D341Med (cell line): ENCODE measurements at regions not wholly inside any gene's neighbourhood (a gene's known extent, or its start where the extent isn't known, plus 50 kb on each side); places are given as distances from the start of the nearest gene placed in this dataset.

ENCODE experiments used
- DNase-seq: peaks from one replicate; pipeline ENCODE4 v3.0.0; 2012; ENCODE audit warnings: low spot score

GRCh38 chr5:141746395-141746794 lies 64.4 kb upstream of the ARAP3 start:
- DNase-seq = no peak

- no peak for DNase-seq
Observed at GRCh38 chr5:141745390-141745789, 63.4 kb upstream of the ARAP3 start.

DNA sequence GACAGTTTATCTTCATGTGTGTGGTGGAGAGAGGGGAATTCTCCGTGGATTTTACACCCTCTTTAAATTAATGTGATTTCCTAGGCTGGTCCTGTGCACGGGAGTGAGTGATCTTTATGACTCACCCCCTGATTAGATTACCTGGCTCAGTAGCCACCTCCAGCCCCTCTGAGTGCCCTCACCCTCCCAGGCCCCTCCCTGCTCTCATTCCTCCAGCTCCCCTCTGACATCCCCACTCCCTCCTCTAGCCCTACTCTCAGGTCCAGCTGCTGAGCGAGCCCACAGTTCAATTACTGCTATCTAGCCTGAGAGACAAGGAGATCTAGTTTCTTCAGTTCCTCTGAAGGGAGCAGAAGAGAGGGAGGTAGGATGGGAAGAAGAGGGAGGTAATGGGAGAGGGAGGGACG lies 61.8 kb upstream of the ARAP3 start:
- no peak for DNase-seq

DNA sequence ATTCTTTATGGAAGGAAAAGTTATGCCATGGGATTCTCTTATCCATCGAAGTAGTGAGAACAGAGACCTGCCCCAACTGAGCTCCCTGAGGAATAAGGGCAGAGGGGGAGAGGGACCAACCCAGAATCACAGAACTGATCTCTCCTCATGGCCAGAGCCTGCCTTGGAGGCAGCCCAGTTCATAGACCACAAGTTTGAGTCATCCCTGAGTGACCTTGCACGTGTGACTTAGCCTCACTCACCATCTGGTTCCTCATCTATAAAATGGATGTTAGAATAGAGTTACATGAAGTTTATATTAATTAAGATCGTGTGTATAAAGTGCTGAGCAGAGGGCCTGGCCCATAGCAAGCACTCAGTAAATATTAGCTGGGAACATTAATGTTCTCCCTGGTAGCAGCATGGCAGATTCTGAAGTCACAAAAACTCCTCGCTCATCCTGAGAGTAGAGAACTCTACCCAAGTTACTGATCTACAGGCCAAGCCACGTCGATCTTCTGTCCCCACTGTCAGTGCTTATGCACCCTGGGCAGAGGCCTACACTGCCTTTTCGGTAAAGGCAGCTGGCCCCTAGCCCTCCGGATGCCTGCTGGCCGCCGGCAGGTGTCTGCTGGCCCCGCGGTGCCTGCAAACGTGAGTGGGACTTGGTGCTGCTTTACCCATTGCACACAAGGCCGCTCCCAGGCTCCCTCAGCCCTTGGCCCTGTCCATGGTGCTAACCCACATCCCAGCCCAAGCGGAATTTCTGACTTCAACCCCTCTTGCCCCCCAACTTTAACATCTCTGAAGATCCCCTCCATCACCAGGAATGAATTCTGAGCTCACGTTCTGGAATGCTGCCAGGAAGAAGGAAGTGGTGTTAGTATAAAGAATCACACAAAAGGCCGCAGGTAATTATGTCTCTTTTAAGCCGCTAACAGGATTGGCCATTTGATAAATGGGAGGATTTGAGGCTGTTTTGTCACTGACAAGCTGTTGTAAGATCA lies 61.1 kb upstream of the ARAP3 start:
- DNase-seq = no peak

DNA sequence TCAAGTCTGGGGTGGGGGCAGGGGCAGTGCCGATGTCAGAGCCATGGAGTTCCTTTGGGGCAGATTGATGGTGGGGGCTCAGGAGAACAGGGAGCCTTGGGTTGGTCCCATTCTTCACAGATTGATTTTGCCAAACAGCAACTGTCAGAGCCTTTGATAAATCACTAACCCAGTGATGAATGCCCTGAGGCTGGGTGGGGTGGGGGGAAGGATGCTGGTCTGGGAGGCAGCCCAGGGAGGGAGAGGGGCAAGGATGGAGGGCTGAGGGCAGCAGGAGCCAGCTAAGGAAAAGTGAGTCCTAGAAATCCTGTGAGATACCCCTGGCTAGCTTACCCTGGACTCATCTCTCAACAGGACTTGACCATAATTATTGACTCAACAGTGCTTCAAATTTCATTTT lies 60.1 kb upstream of the ARAP3 start:
- no peak for DNase-seq

GRCh38 chr5:141740885-141741284 lies 58.9 kb upstream of the ARAP3 start:
- no peak for DNase-seq

DNA sequence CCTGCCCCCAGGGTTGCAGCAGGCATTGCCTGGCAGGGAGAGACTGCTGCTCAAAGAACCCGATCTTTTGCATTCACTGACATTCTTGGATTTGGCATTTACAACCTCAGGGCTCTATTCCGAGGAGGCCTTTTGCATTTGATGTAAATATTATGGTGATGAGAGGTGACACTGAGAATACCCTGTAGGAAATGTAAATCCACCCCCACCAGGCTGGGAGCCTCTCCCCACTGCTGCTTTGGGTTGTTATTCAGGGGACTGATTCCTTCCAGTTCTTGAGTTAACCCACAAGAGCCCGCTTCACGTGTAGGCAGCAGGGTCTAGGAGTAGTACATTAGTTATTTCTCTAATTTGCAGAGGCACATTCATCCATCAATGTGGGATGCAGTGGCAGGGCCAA lies 55.5 kb upstream of the ARAP3 start:
- DNase-seq = no peak

DNA sequence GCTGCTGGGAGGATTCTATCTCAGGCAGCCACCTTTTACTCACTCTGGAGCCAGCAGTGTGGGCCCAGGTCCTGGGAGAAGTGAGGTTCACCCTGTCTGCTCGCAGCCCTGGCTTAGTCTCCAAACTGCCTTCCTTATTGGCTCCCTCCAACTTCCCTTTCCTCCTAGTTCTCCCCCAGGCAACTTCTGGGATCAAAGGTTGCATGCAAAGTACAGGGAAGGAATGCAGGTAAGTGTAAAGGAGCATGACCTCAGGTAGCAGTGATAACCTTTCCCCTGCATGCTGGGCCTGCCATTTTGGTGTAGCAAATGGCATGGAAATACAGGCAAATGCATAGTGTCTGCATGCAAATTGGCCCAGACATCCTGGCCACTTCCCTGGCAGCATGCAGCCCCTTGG lies 53.8 kb upstream of the ARAP3 start:
- no peak for DNase-seq

DNA sequence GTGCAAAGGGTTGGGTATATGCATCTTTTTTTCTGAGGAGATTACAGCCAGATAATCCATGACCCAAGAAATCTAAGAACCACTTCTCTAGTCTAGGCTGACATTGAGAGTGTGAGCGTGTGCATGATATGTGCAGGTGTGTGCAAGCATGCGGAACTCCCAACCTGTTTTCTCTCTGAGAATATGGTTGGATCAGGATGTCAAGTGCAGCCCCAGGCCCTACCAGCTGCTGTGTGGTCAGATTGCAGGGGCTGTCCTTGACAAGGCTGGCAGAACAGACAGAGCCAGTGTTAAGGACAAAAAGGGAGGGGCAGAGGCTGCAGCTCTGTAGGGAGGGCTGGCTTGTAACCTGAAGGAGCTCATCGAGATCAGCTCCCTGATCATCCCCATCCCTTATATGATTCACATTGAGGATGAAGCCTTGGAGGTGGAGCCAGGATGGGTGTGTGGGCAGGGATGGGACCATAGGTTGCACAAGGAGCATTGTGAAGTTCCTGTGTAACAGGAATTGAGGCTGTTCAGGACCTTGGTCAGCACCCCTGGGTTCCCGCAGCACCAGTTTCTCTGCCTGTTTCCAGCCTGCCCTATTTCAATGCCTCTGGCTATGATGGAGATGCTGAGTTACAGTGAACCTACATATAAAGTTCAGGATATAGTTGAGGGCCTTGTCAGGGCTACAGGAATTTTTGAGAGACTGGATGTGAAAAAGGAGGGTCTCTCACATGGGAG lies 52.6 kb upstream of the ARAP3 start:
- no peak for DNase-seq

GRCh38 chr5:141733198-141733597 lies 51.2 kb upstream of the ARAP3 start:
- no peak for DNase-seq

- no peak for DNase-seq
Observed at GRCh38 chr5:141732417-141732816, 50.4 kb upstream of the ARAP3 start.
